Mucosa of descending colon (tissue), 3 donors: ENCODE measurements at regions not wholly inside any gene's neighbourhood (a gene's known extent, or its start where the extent isn't known, plus 50 kb on each side); places are given as distances from the start of the nearest gene placed in this dataset.

Experiments
- ATAC-seq: fragments of 200-7000 bp; cut with Tn5 transposase; one replicate; pipeline ENCODE4 v1.9.1; 2020; ENCODE audit warnings: mild to moderate bottlenecking, moderate library complexity
- DNase-seq, 3 donors: peaks; one replicate each; pipeline ENCODE4 v3.0.0-alpha.2; 2020
- H3K36me3 ChIP-seq: fragments of 200-600 bp; one replicate; pipeline ENCODE4 v1.8.0; 2021; ENCODE audit warnings: low read depth, mild to moderate bottlenecking
- H3K4me1 ChIP-seq: fragments of 200-600 bp; one replicate; pipeline ENCODE4 v1.8.0; 2021; ENCODE audit warnings: low read depth, mild to moderate bottlenecking
- H3K4me3 ChIP-seq: fragments of 200-600 bp; one replicate; pipeline ENCODE4 v1.8.0; 2021; ENCODE audit warnings: mild to moderate bottlenecking
- H3K9me3 ChIP-seq: fragments of 200-600 bp; one replicate; pipeline ENCODE4 v1.8.0; 2021; ENCODE audit warnings: mild to moderate bottlenecking
- CTCF ChIP-seq: fragments of 200-600 bp; IDR thresholded peaks from one replicate; pipeline ENCODE4 v1.8.0; 2022; ENCODE audit warnings: antibody characterized with exemption, mild to moderate bottlenecking
- intact Hi-C, 2 donors: fragments of 100-400 bp; cut with DNase I in 1 of 2; cut with micrococcal nuclease in 1 of 2; formaldehyde crosslinking; loops; one replicate each; pipeline versions ENCODE4 v1.11.0 to v1.11.1; 2022; cut with DNase I, micrococcal nuclease
- donor health status: DM: no; HTN: no; CAD: no; lungs with moderate emphysema.
- donor health status: DM: no; HTN: no; CAD: no.
- donor health status: DM: no; HTN: yes; CAD: no.

GRCh38 chr5:142388696-142389095 lies 63.9 kb upstream of the SPRY4 start:
- no peak for ATAC-seq
- Histone ChIP-seq H3K4me3 (no peak overlapping the region), H3K36me3 (no peaks in the 10 kb centered on the region), H3K4me1 (peaks cover 5% of the 10 kb centered on the region), H3K9me3 (no peaks in the 10 kb centered on the region)
- no peak for DNase-seq
- no peak for TF ChIP-seq CTCF
- intact Hi-C loops = no loop called here

GRCh38 chr5:142387024-142387682 lies 62.3 kb upstream of the SPRY4 start:
- intact Hi-C loops = no loop called here
- no peak for ATAC-seq

GRCh38 chr5:142386137-142387023 lies 61.6 kb upstream of the SPRY4 start:
- no peak overlapping the region for H3K4me3 ChIP-seq
- H3K36me3 ChIP-seq = no peaks in the 10 kb centered on the region
- peaks cover 7% of the 10 kb centered on the region for H3K4me1 ChIP-seq
- intact Hi-C loops = no loop called here
- no peaks in the 10 kb centered on the region for H3K9me3 ChIP-seq
- no peak for TF ChIP-seq CTCF
- ATAC-seq = no peak
- DNase-seq = no peak

More at GRCh38 chr5:142387024-142387682, 62.3 kb upstream of the SPRY4 start:
- Histone ChIP-seq H3K36me3 (no peaks in the 10 kb centered on the region), H3K9me3 (no peaks in the 10 kb centered on the region), H3K4me1 (peaks cover 7% of the 10 kb centered on the region), H3K4me3 (no peak overlapping the region)
- no peak for DNase-seq
- TF ChIP-seq CTCF = no peak

- Histone ChIP-seq H3K36me3 (no peaks in the 10 kb centered on the region), H3K9me3 (no peaks in the 10 kb centered on the region), H3K4me1 (peaks cover 7% of the 10 kb centered on the region), H3K4me3 (no peak overlapping the region)
- no peak for DNase-seq
- TF ChIP-seq CTCF = no peak
- no peak for ATAC-seq
- intact Hi-C loops = no loop called here
These were observed 60.4 kb upstream of the SPRY4 start for GRCh38 chr5:142385194-142385593.

- TF ChIP-seq CTCF = no peak
- ATAC-seq = peak; percentile 96
These were observed 59.2 kb upstream of the SPRY4 start for GRCh38 chr5:142384014-142384413.

More at GRCh38 chr5:142384014-142384413, 59.2 kb upstream of the SPRY4 start:
- no peaks in the 10 kb centered on the region for H3K36me3 ChIP-seq
- no peaks in the 10 kb centered on the region for H3K9me3 ChIP-seq
- H3K4me1 ChIP-seq = peaks cover 7% of the 10 kb centered on the region
- intact Hi-C loops = no loop called here
- DNase-seq = peak in 1 of 3 donors; percentile 55
- H3K4me3 ChIP-seq = no peak overlapping the region
